Osteoblast (primary cell): ENCODE measurements at regions not wholly inside any gene's neighbourhood (a gene's known extent, or its start where the extent isn't known, plus 50 kb on each side); places are given as distances from the start of the nearest gene placed in this dataset.
A peak's percentile ranks its signal among the peaks of the same experiment; 100 is the strongest.

Experiments used
- DNase-seq: peaks from one replicate; pipeline ENCODE4 v3.0.0; 2011; ENCODE audit warnings: low spot score, mixed read lengths; ENCODE audit not compliant: insufficient read length; ENCODE audit errors: missing footprints
- H2AFZ ChIP-seq: 2 replicates; pipeline ENCODE4 v1.6.0; 2011; ENCODE audit warnings: mild to moderate bottlenecking, low read length
- H3K27ac ChIP-seq: 2 replicates; pipeline ENCODE4 v1.5.1; 2011; ENCODE audit warnings: mild to moderate bottlenecking, low read depth, low read length, moderate library complexity
- H3K27me3 ChIP-seq: 2 replicates; pipeline ENCODE4 v1.6.0; 2012; ENCODE audit warnings: mild to moderate bottlenecking, control low read depth, inconsistent platforms, low read length, moderate library complexity; ENCODE audit not compliant: insufficient read depth
- H3K36me3 ChIP-seq: 2 replicates; pipeline ENCODE4 v1.5.1; 2011; ENCODE audit warnings: mild to moderate bottlenecking, low read length, control low read depth, moderate library complexity; ENCODE audit not compliant: insufficient read depth
- H3K4me1 ChIP-seq: 2 replicates; pipeline ENCODE4 v1.5.1; 2011; ENCODE audit warnings: mild to moderate bottlenecking, low read length, control low read depth, moderate library complexity; ENCODE audit not compliant: insufficient read depth
- H3K4me2 ChIP-seq: 2 replicates; pipeline ENCODE4 v1.6.0; 2011; ENCODE audit warnings: mild to moderate bottlenecking, low read length; ENCODE audit not compliant: insufficient read depth
- H3K4me3 ChIP-seq: fragments of 200-600 bp; sonication (generic); 3 replicates; pipeline ENCODE4 v1.5.1; 2012; ENCODE audit warnings: mild to moderate bottlenecking, low read length, inconsistent platforms; ENCODE audit not compliant: insufficient read depth
- H3K79me2 ChIP-seq: 2 replicates; pipeline ENCODE4 v1.6.0; 2012; ENCODE audit warnings: mild to moderate bottlenecking, low read length, control low read depth, inconsistent platforms; ENCODE audit not compliant: insufficient read depth
- H3K9me3 ChIP-seq: 2 replicates; pipeline ENCODE4 v1.5.1; 2011; ENCODE audit warnings: low read depth, low read length, control low read depth
- H4K20me1 ChIP-seq: 2 replicates; pipeline ENCODE4 v1.6.0; 2012; ENCODE audit warnings: mild to moderate bottlenecking, low read length, control low read depth; ENCODE audit not compliant: insufficient read depth
- CTCF ChIP-seq: IDR thresholded peaks from 2 replicates; pipeline ENCODE4 v1.5.1; 2011; ENCODE audit warnings: mild to moderate bottlenecking, low read depth, low read length, moderate library complexity; ENCODE audit errors: extremely low read depth

GRCh38 chr12:94712815-94713515 lies 62.6 kb upstream of the TMCC3 start:
- Histone ChIP-seq H2AFZ (no peak overlapping the region), H4K20me1 (no peaks in the 10 kb centered on the region), H3K4me2 (no peak overlapping the region), H3K4me3 (no peak overlapping the region), H3K27me3 (peaks cover 15% of the 10 kb centered on the region), H3K27ac (no peak overlapping the region), H3K79me2 (no peaks in the 10 kb centered on the region), H3K36me3 (no peaks in the 10 kb centered on the region), H3K9me3 (no peaks in the 10 kb centered on the region), H3K4me1 (no peaks in the 10 kb centered on the region)
- DNase-seq, result peak; percentile 18
- no peak for TF ChIP-seq CTCF

- peak; percentile 46 for TF ChIP-seq CTCF
- no peak overlapping the region for H3K4me3 ChIP-seq
- no peaks in the 10 kb centered on the region for H3K79me2 ChIP-seq
- H3K4me2 ChIP-seq, result no peak overlapping the region
- H3K9me3 ChIP-seq, result no peaks in the 10 kb centered on the region
- no peak for DNase-seq
- no peaks in the 10 kb centered on the region for H4K20me1 ChIP-seq
- no peak overlapping the region for H3K27ac ChIP-seq
- no peaks in the 10 kb centered on the region for H3K36me3 ChIP-seq
- no peak overlapping the region for H2AFZ ChIP-seq
- H3K27me3 ChIP-seq, result peaks cover 19% of the 10 kb centered on the region
- H3K4me1 ChIP-seq, result no peaks in the 10 kb centered on the region
Observed at GRCh38 chr12:94710933-94711332, 60.6 kb upstream of the TMCC3 start.

- no peak overlapping the region for H2AFZ ChIP-seq
- no peak overlapping the region for H3K4me3 ChIP-seq
- H4K20me1 ChIP-seq, result no peaks in the 10 kb centered on the region
- no peak for TF ChIP-seq CTCF
- no peak overlapping the region for H3K4me2 ChIP-seq
- no peak for DNase-seq
- H3K36me3 ChIP-seq, result no peaks in the 10 kb centered on the region
- H3K27me3 ChIP-seq, result peaks cover 28% of the 10 kb centered on the region
- peaks cover 7% of the 10 kb centered on the region for H3K4me1 ChIP-seq
- H3K9me3 ChIP-seq, result no peaks in the 10 kb centered on the region
- H3K27ac ChIP-seq, result no peak overlapping the region
- no peaks in the 10 kb centered on the region for H3K79me2 ChIP-seq
Observed at GRCh38 chr12:94707892-94708291, 57.5 kb upstream of the TMCC3 start.

- Histone ChIP-seq H3K27me3 (peaks cover 30% of the 10 kb centered on the region), H3K27ac (no peak overlapping the region), H4K20me1 (no peaks in the 10 kb centered on the region), H3K79me2 (no peaks in the 10 kb centered on the region), H2AFZ (no peak overlapping the region), H3K9me3 (no peaks in the 10 kb centered on the region), H3K4me1 (peaks cover 7% of the 10 kb centered on the region), H3K4me3 (no peak overlapping the region), H3K4me2 (no peak overlapping the region), H3K36me3 (no peaks in the 10 kb centered on the region)
- DNase-seq, result no peak
- no peak for TF ChIP-seq CTCF
Observed at GRCh38 chr12:94707036-94707435, 56.7 kb upstream of the TMCC3 start.
